GM19025 (cell line): ENCODE measurements at regions not wholly inside any gene's neighbourhood (a gene's known extent, or its start where the extent isn't known, plus 50 kb on each side); places are given as distances from the start of the nearest gene placed in this dataset.

Experiments
- ATAC-seq: cut with Tn5 transposase; IDR thresholded peaks from one replicate; pipeline ENCODE4 v1.9.1; 2021; ENCODE audit warnings: mild to moderate bottlenecking, low read depth, moderate library complexity; ENCODE audit not compliant: unreplicated experiment

DNA sequence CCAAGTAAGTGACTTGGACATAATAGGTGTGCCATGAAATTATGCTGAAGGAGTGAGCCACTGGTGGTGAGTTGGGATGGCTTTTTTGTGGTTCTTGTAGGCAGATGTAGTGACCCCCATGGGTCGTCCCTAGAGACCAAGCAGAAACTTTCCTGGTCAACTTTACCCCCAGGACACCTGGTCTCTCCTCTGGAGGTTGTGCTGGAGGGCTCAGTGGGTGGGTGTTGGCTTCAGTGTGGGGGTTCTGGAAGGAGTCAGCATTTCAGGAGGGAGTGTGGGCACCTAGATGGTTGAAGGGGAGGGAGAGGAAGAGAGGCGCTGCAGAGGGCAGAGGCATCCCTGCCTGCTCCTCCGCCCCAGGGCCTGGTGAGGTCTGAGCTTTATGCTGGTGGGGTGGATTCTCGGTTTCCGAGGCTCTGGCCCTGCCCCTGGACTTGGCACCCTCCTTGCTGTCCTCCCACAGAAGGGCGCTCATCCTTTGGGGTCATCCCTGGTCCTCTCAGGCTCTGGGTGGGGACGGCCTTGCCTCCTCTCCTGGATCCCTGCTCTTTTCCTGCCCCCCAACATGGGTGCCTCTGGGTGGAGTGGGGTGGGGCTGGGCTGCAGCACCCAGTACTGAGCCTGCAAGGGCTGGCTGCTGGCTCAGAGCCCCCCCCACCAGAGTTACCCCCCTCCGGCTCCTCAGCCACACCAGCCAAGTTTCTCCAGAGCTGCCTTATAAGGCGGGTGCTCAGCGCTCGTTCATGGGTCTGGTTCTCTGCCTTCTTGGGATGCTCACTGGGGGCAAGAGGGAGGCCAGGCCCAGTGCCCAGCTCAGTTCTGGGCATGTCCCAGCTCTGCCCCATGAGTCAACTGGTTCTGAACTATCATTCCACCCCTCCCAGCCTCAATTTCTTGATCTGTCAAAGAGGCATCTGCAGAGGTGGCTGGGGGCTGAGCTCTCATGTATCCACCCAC is 266.8 kb downstream of the SEC14L1 start:
- ATAC-seq = no peak

DNA sequence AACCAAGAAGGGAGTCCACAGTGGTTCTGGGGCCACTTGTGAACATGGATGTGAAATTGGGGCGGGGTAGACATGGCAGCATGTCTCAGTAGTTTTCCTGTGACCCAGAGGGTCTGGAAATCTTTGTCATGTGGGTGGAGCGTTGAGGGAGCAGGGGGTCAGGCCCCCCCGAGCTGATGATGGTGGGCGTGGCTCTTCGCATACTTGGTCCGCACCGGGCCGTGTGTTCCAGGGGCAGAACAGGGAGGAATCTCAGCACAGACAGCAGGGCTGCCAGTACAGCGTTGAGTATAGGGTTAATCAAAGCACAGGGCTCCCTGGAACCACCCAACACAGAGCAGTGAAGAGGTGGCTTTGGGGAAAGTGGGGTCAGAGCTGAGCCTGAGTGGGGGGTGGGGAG is 267.5 kb downstream of the SEC14L1 start:
- no peak for ATAC-seq

DNA sequence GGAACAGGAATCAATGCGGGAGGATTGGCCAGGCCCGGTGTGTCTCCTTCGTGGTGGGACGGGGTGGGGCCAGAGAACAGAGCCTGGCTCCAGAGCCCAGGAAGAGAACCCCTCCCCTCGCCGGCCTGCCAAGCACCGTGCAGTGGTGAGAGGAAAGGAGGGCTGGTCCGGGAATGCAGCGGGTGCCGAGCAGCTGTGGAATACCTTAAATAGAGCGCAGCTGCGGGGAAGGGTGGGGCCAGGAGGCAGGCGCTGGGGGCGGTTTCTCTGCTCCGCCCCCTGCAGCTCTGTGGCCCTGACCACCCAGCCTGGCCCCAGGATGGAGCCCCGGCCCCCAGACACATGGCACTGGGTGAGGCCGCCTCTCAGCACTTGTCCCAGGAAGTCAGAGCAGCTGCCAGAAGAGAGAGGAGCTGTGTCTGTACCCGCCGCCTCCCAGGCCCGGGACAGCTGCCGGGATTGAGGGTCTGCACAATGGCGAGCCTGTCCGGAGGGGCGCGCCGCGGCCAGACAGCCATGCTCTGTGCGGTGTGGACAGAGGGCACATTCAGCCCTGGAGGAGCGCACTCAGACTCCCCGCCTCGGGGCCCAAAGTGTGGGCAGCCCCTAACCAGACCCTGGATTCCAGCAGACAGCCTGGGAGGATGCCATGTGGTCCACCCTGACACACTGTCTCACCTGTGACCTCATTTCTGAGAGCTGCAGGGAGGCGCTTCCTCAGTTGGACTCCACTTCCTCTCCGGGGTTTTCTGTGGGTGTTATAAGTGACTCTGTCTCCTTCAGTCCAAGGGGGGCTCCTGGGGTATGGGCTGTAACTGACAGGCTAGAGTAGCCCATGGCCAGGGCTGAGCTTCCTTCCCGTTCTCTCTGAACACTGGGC is 268.8 kb downstream of the SEC14L1 start:
- ATAC-seq = no peak

DNA sequence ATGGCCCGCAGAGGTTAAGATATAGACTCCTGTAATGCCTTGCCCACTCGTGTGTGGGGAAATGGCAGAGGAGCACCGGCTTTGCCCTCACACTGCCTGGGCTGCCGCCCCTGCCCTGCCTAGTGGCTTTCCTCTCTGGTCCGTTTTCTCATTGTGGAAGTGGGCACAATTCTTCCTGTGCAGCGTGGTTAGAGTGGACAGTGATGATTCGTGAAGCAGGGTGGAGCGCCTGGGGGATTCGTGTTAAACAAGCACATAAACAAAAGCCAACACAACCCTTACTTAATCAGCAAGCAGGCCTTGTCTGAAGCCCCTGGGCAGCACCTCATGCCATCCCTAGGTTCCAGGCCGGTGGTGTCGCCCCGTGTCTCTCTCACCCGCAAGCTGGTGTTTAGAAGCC is 269.7 kb downstream of the SEC14L1 start:
- no peak for ATAC-seq

DNA sequence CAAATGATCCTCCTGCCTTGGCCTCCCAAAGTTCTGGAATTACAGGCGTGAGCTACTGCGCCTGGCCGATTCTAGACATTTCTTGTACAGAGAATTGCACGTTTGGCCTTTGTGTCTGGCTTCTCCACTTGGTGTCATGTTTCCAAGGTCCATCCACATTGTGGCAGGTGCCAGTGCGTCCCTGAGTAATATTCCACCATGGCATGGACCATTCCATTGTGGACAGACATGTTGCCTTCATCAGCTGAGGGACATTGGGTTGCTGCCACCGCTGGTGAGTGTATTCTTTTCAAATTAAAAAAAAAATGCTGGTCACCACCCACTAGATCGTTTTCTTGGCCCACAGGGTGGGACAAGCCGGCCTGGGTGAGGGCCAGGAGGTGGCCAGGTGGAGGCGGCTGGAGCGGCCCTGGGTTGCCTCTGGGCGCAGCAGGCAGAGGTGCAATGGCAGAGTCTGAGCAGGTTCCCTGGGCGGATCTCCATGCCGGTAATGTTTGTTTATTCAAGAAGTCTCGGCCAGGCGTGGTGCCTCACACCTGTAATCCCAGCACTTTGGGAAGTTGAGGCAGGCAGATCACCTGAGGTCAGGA is 274.1 kb downstream of the SEC14L1 start:
- no peak for ATAC-seq

DNA sequence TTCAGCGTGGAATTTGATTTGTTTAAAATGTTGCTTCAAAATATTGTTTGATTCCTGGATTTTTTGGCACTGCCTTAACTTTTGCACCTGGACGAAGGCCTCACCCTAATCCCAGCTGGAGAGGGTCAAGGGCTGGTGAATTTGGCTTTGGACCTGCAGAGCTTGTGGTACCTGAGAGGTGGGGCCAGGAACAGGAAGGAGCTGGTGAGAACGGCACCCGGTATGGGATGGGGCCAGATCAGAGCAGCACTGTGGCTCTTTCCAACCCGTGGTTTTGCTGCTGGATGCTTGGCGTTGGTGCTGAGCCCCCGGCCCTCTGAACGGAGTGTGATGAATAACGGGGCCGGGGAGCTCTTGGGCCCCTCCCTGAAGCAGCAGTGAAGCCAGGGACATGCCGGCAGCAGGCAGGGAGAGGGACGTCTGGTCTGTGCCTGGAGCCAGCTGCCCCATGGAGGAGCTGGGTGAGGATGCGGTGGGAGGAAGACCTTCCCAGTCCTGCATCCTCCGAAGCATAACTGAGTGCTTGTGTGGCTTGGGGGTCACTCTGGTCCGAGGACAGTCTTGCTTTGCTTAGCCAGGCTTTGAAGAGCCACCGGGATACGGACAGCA is 275.4 kb downstream of the SEC14L1 start:
- no peak for ATAC-seq

DNA sequence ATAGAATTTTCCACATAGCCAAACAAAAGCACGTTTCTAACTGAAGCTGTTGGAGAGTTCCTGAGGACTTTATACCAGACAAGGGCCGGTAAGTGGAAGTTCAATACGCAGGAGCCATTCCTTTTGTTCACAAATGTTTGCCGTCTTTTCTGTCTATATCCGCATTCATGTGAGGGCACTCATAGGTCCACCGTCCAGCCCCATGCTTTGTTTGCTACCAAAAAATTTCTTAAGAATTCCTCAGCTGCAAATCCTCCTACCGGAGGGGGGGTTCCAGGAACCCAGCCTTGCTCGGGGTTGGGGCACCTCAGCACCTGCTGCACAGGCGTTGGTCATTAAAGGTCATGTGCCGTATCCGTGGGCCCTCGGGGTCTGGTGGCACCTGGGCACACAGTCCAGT is 276.8 kb downstream of the SEC14L1 start:
- ATAC-seq = no peak

DNA sequence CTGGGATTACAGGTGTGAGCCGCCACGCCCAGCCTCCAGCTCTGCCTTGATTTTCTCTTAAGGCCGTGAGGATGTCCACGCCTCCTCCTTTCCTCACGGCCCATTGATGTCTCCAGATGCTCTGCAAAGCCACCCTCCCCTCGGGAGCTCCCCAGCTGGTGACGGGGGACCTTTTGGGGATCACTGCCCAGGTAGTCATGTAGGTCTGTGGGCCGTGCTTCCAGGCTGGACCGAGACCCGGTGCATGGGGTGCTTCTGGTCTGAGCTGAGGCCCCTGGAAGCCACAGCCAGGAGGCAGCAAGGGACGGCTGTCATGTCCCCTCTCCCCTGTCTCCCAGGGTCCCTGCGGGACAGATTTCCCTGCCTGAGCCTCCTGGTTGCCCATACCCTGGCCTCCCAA is 277.8 kb downstream of the SEC14L1 start:
- ATAC-seq = no peak

DNA sequence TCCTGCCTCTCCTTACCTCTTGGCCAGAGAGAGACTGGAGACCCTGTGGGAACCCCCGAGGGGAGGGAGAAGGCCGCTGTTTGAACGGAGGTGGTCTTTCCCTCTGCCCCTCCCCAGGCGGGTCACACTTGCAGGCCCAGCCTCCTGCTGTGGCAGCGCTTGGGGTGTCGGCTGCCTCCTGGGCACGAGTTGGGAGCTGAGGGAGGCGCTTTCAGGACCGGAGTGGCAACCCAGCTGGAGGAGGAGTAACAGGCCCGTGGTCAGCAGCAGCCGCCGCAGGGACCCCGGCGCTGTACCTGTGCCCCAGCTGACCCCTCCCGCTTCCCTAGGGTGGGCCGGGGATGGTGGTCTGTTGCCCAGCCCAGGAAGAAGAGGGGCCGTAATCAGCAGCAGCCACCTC is 278.3 kb downstream of the SEC14L1 start:
- ATAC-seq = no peak

DNA sequence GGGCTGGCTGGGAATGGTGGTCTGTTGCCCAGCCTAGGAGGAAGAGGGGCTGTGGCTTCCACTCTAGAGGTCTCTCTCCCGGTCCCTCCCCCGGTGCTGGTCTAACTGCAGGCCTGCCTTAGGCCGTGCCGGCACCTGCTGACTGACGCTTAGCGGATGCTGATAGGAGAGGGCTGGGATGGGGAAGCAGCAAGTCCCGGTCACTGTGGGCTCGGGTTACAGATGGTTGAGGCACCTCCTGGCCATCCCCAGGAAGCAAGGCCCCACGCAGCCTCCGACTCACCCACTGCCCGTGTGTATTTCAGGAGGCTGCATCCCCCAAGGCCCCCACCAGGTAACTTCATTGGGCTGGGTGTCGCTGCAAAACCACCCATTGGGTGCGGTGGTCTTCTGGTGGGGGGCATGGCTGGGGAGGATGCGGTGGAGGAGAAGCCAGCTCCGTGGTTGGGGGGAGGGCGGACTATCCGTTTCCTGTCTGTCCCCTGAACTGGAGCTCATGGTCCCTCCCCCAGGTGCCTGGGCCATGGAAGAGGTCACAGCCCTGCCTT is 278.9 kb downstream of the SEC14L1 start:
- ATAC-seq = no peak

DNA sequence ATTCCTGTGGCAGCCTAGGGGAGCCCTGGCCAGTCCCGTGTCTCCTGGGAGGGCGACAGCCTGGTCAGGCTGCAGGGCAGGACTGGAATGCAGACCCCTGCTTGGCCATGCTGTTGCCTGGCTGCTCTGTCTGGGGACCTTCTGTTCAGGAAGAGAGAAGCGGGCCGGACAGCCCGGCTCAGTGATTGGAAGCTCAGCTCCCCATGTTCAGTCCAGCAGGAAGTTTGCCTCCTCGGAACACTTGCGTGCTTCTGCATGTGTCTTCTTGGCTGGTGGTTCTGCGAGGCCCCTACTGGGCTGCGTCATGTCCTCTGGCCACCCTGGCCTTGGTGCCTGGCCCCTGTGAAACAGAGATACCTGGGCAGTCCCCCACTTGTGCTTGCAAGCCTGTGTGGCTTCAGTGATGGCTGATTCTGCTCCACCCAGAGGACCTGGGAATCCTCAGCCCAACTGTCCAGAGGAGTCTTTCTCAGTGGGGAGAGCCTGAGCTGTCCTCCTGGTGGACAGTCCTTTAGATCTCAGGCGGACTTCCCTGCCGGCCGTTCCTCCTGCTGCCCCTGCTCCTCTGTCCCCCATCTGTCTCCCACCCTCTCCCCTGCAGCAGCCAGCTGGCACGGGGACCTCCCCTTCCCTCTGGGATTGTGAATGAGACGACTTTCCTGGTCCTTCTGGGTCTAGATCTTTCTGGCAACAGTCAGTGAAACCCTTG is 279.5 kb downstream of the SEC14L1 start:
- no peak for ATAC-seq

DNA sequence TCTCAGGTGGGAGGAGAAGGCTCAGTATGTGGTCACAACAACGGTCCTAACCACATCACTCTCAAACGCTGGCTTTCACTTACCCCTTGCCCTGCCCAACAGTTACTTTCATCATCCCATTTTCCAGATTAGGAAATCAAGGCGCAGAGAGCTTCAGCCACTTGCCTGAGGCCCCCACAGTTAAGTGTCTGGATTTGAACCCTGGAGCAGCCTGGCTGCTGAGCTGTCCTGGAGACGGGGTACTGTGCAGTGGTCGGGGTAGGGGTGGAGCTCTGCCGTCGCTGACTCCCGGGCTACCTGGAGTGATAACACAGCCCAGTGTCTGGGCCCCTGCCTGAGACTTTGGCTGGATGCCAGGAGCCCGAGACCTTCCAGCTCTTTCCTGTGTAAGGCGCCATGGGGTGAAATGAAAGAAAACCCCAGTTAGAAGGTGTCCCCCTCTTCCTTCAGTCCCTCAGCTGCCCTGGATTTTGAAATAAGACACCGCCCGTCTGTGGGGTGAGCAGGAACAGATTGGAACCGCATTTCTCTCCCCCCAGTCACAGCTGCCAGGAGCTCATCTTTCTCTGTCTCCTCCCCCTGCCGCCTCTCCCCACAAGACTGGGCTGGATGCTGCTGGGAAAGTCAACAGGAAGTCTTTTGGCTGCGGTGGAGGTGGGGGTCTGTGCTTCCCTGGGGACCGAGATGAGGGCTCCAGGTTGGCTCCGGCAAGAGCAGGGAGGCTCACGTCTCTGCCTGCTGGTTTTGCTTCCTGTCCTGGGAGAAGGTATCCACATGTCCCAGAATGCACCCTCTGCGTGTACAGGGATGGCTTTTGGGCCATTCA is 280.2 kb downstream of the SEC14L1 start:
- no peak for ATAC-seq

DNA sequence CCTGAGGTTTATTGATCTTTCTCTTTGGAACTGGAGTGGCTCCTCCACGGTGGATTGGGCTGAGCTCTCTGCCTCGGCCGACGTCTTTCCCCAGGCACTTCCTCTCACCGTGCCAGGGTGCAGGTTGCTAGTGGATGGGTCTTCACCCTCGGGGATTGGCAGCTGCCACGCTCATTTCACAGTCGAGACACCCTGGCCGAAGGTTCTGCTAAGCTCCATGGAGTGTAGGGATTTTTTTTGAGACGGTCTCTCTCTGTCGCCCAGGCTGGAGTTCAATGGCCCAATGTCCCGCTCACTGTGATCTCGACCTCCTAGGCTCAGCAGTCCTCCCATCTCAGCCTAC is 280.8 kb downstream of the SEC14L1 start:
- no peak for ATAC-seq

DNA sequence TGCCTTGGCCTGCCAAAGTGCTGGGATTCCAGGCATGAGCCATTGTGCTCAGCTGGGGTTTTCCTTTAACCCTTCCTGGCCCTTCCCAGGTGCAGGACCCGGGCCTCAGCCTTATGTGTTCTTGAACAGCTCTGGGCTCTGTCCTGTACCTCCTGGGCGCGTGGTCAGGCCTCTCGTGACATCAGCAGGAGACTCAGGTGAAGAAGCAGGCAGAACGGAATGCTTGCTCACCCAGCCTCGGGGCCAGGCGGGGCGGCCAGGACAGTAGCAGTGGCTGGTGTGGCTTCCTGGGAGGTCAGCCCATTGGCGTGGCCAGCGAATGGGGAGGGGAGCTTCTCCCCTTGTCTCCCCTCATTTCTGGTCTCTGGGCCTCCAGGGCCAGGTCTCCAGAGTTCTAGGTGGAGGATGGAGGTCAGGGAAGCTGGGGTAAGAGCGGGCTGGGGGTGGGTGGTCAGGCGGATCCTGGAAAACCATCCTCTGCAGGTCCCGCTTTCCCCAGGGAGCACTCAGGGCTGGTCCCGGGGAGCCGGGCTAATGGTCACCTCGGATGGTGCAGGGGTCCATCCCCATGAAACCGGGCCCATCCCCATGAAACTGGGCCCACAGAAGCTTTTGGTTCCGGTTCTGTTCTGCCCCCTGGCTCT is 281.5 kb downstream of the SEC14L1 start:
- ATAC-seq = no peak

DNA sequence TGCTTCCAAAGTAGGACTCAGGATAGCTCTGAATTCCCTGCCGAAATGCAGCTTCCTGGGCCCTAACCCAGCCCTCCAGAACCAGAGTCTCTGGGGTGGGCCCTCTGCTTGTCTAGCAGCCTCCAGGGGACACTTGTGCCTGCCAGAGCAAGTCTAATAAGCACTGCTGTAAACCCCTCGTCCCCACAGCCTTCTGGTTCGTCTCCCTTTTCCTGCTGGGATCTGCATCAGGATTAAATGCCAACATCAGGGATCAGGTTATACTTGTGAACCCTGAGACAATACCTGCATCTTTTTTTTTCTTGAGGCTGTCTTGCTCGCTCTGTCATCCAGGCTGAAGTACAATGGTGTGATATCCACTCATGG is 282.0 kb downstream of the SEC14L1 start:
- no peak for ATAC-seq

DNA sequence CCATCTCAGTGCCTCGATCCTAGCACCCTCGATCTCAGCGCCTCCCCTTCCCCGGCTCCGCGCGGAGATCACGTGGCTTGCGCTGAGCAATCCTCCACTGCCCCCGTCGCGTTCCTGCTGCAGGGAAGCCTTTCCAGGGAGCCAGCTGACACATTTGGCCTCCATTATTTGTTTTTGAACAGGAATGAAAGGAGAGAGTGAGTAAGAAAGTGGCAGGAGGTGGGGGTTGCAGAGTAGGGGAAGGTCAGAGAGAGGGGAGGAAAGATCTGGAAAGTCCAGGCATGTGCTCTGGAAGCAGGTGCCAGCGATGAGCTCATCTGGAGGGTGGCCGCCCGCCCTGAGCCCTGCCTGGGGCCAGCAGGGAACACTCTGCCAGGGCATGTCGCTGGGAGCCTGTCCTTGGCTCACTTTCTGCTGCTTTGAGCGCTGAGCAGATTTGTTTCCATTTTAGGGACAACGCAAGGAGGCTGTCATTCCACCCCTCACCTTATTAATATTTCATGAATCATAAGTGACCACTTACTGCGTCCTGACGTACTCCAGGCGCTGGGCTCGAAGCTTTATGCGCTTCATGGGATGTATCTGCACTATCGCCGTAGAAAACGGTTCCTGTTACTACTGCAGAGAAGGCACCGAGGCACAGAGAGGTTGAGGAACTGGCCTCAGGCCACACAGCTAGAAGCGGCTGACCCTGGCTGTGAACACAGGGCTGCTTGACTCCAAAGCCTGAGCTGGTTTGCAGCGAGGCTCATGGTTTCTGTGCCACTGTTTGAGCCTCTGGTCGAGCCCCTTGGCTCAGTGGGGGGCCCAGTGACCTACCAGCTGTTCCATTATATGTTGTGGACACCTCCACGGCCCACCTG is 283.1 kb downstream of the SEC14L1 start:
- no peak for ATAC-seq

DNA sequence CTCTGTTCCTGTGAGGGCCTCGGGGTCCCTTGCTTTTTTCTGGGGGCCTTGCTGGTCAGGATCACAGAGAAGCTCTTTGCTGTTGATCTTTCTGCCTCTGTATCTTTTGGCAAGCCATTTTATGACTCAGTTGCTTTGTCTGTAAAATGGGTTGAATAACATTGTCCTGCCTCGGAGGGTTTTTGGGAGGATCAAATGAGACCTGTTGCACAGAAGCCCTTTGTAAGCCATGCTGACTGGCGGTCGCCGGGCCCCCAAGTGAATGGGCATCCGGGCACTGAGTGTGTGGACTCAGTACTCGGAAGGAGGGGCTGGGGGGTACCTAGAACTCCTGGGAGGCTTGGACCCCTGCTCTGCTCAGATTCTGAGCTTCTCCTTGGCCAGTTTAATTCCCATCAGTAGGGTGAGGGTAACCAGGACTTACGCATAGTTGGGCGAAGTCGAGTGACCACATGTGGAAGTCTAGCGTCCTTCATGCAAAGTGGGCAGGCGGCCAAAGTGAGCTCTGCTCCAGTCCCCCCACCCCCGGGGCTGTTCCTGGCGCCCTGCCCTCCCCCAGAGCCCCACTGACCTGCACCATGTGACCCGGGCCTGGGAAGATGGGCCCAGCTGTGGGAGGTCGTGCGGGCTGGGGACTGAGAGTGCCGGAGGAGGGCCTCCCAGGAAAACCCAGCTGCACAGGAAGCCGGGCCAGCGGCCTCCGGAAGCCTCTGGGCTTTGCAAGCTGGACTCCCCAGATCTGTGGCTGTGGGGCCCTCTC is 284.0 kb downstream of the SEC14L1 start:
- no peak for ATAC-seq
